ENCODE measurements at regions not wholly inside any gene's neighbourhood (a gene's known extent, or its start where the extent isn't known, plus 50 kb on each side); places are given as distances from the start of the nearest gene placed in this dataset.

- H3K4me3 Mint-ChIP-seq (ENCODE audit: unreplicated experiment) = no peak overlapping the region
- POLR2A ChIA-PET = interaction anchor here (0.7 to 1.5 kb wide), 4 partner anchors 10 to 209 kb away, joined by 3 to 4 read pairs (median 3); no protein-coding TSS in a partner anchor
- H3K9me3 Mint-ChIP-seq (ENCODE audit: unreplicated experiment) = no peaks in the 10 kb centered on the region
- H3K27ac Mint-ChIP-seq (ENCODE audit: low read depth, unreplicated experiment) = no peak overlapping the region
- H3K4me1 Mint-ChIP-seq (ENCODE audit: insufficient read depth, unreplicated experiment) = peaks cover 22% of the 10 kb centered on the region
- no peak for TF ChIP-seq CTCF (IDR thresholded peaks at IDR 0.05; ENCODE audit: unreplicated experiment)
- CTCF ChIA-PET = no interaction called here
- intact Hi-C loops (cut with micrococcal nuclease) = no loop called here
- no peak for DNase-seq (ENCODE audit: unreplicated experiment)
- no TSS peak for BruUV-seq (replicated peaks)
- no peaks in the 10 kb centered on the region for H3K27me3 Mint-ChIP-seq (ENCODE audit: insufficient read depth, unreplicated experiment)
- H3K36me3 Mint-ChIP-seq (ENCODE audit: insufficient read depth, unreplicated experiment) = no peaks in the 10 kb centered on the region
These were observed 308.0 kb upstream of the UBE2E3 start for GRCh38 chr2:180672377-180672776.

GRCh38 chr2:180670302-180671003, 310.0 kb upstream of the UBE2E3 start:
- ChIA-PET POLR2A (no interaction called here), CTCF (no interaction called here)
- Mint-ChIP-seq H3K27ac (ENCODE audit: low read depth, unreplicated experiment) (no peak overlapping the region), H3K36me3 (ENCODE audit: insufficient read depth, unreplicated experiment) (no peaks in the 10 kb centered on the region), H3K27me3 (ENCODE audit: insufficient read depth, unreplicated experiment) (no peaks in the 10 kb centered on the region), H3K4me1 (ENCODE audit: insufficient read depth, unreplicated experiment) (peaks cover 14% of the 10 kb centered on the region), H3K4me3 (ENCODE audit: unreplicated experiment) (no peak overlapping the region), H3K9me3 (ENCODE audit: unreplicated experiment) (no peaks in the 10 kb centered on the region)
- DNase-seq (ENCODE audit: unreplicated experiment) = no peak
- BruUV-seq (replicated peaks) = no TSS peak
- intact Hi-C loops (cut with micrococcal nuclease) = no loop called here
- TF ChIP-seq CTCF (IDR thresholded peaks at IDR 0.05; ENCODE audit: unreplicated experiment) = no peak

- no peaks in the 10 kb centered on the region for H3K9me3 Mint-ChIP-seq (ENCODE audit: unreplicated experiment)
- H3K27ac Mint-ChIP-seq (ENCODE audit: low read depth, unreplicated experiment) = no peak overlapping the region
- H3K4me3 Mint-ChIP-seq (ENCODE audit: unreplicated experiment) = no peak overlapping the region
- H3K4me1 Mint-ChIP-seq (ENCODE audit: insufficient read depth, unreplicated experiment) = no peaks in the 10 kb centered on the region
- no peaks in the 10 kb centered on the region for H3K27me3 Mint-ChIP-seq (ENCODE audit: insufficient read depth, unreplicated experiment)
- CTCF ChIA-PET = interaction anchor here (0.5 to 0.9 kb wide), 2 partner anchors 37 to 543 kb away, joined by 3 read pairs; no protein-coding TSS in a partner anchor
- intact Hi-C loops (cut with micrococcal nuclease) = no loop called here
- no TSS peak for BruUV-seq (replicated peaks)
- POLR2A ChIA-PET = interaction anchor here (0.9 to 1.3 kb wide), 2 partner anchors 8 to 10 kb away, joined by 4 read pairs; no protein-coding TSS in a partner anchor
- no peak for DNase-seq (ENCODE audit: unreplicated experiment)
- no peak for TF ChIP-seq CTCF (IDR thresholded peaks at IDR 0.05; ENCODE audit: unreplicated experiment)
- H3K36me3 Mint-ChIP-seq (ENCODE audit: insufficient read depth, unreplicated experiment) = no peaks in the 10 kb centered on the region
These were observed 311.4 kb upstream of the UBE2E3 start for GRCh38 chr2:180669016-180669415.

GRCh38 chr2:180664507-180664906, 315.9 kb upstream of the UBE2E3 start:
- Mint-ChIP-seq H3K4me3 (ENCODE audit: unreplicated experiment) (no peak overlapping the region), H3K36me3 (ENCODE audit: insufficient read depth, unreplicated experiment) (no peaks in the 10 kb centered on the region), H3K4me1 (ENCODE audit: insufficient read depth, unreplicated experiment) (no peaks in the 10 kb centered on the region), H3K9me3 (ENCODE audit: unreplicated experiment) (no peaks in the 10 kb centered on the region), H3K27ac (ENCODE audit: low read depth, unreplicated experiment) (no peak overlapping the region), H3K27me3 (ENCODE audit: insufficient read depth, unreplicated experiment) (no peaks in the 10 kb centered on the region)
- intact Hi-C loops (cut with micrococcal nuclease) = no loop called here
- ChIA-PET POLR2A (no interaction called here), CTCF (interaction anchor here (0.7 kb wide), 1 partner anchor 219 kb away, joined by 3 read pairs; no protein-coding TSS in a partner anchor)
- no peak for DNase-seq (ENCODE audit: unreplicated experiment)
- no peak for TF ChIP-seq CTCF (IDR thresholded peaks at IDR 0.05; ENCODE audit: unreplicated experiment)
- no TSS peak for BruUV-seq (replicated peaks)
